GM18498 (cell line): ENCODE measurements at regions not wholly inside any gene's neighbourhood (a gene's known extent, or its start where the extent isn't known, plus 50 kb on each side); places are given as distances from the start of the nearest gene placed in this dataset.

ENCODE experiments used
- ATAC-seq: cut with Tn5 transposase; IDR thresholded peaks from one replicate; pipeline ENCODE4 v1.9.1; 2021; ENCODE audit warnings: mild to moderate bottlenecking, moderate library complexity; ENCODE audit not compliant: unreplicated experiment

DNA sequence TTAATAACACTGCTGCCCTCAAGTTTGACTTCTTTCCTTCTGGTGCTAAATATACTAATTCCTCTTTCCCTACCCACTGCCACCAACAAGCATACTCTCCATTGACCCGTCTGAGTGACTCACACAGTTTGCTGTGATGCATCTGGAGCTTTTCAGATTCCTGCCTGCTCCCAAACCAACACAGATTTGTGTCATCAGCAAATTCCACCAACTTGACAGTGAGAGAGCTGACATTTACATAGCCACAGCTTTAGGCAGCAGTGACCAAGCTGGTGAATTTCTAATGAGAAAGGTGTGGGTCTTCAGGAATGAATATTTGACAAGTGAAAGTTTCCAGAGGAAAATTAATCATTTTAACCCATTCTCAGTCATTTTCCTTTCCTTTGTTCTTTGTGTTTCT, 96.5 kb upstream of the PRICKLE2 start:
- no peak for ATAC-seq

DNA sequence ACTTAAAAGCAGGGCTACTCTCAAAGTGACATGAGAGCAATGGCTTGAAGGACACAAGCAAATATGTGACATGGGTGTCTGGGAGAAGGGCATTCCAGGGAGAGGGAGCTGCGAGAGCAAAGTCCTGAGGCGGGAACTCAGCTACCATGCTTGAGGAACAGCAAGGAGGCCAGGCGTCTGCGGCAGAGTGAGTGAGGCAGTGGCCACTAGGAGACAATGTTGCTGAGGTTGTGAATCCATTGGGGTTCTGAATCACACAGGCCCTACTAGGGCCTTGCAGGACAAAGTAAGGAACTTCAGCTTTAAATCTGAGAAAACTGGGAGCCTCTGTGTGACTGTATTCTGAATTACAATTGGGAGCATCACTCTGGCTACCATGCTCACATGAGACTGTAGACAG, 94.1 kb upstream of the PRICKLE2 start:
- ATAC-seq: no peak

DNA sequence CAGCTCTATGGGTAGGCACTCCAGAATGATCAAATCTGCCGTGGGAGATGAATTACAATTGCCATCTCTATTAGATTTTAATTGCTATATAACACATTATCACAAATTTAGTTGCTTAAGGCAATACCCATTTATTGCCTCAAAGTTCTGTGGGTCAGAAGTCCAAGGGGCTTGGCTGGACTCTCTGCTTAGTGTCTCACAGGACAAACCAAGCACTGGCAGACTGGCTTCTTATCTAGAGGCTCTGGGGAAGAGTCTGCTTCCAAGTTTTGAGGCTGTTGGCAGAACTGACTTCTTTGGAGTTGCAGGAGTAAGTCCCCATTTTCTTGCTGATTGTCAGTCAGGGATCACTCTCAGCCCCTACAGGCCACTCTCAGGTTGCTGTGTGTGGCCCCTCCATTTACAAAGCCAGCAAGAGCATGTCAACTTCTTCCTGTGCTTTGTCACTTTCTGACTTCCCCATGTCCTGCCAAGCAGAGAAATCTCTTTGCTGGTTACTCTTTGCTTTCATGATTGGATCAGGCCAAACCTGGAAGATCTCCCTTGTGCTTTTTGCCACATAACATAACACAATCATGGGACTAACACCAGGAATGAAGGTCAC, 93.5 kb upstream of the PRICKLE2 start:
- no peak for ATAC-seq

DNA sequence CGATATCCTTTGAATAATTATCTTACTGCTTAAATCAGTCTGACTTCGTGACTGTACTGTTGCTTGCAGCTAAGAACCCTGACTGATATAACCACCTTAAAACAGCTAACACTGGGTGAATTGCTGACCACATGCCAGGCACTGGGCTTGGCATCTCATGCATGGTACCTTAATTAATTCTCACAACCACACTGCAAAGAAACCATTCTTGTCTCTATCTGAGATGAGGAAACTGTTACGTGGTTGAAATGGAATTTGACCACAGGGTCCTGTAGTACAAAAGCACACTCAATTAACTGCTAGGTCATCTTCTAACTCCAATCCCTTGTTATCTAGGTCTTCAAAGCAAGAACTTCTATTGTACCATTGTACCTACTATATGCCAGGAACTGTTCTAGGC, 92.7 kb upstream of the PRICKLE2 start:
- no peak for ATAC-seq

DNA sequence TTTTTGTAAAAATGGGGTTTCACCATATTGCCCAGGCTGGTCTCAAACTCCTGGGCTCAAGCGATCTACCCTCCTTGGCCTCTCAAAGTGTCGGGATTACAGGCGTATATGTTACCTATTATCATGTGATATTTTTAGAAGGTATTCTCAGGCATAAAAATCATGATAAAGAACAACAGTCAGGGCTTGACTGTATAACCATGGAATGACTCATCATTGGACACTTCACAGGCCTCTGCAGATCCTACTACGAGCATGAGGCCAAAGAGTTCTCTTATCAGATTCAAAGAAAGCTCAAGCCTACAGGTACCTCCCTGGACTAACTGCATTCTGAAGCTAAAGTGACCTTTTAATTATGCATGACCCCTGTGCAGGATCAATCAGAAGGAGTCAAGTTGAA, 91.7 kb upstream of the PRICKLE2 start:
- no peak for ATAC-seq

DNA sequence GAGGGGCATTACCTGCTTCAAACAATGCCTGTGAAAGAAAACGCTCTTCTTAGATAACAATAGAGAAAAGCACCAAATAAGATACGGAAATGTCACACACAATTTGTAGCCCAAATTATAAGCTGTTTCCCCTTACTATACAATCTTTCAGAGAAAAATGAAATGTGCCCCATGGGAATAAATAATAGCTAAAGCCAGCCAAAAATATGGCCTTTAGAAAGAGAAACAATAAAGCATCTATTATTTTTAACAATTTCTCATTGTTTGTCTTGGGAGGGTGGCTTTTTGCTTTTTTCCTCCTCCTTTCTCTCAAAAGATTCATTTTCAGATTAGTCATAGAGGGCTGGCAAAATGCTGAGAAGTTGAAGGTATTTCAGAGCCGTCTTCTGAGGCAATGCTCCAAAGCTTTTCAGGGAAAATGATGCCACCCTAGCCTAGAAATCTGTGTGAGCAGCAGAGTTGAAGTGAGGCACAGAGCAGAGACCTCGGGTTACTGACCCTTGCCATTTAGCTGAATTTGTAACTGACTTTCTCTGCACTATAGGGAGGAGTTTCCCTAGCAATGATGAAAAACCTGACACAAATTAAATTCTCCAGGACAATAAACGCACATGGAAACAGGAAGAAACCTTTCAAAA, 86.3 kb upstream of the PRICKLE2 start:
- no peak for ATAC-seq

DNA sequence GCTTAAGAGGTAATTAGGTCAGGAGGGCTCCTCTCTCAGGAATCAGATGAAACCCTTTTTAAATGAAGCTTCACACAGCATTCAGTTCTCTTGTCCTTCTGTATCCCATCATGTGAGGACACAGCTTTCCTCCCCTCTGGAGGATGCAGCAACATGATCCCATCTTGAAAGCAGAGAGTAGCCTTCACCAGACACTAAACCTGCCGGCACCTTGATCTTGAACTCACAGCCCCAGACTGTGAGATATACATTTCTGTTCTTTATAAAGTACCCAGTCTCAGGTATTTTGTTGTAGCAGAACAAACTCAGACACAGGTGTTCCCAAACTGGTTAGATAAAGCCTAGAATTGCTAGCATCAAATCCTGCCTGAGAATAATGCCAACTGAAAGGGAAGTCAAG, 83.7 kb upstream of the PRICKLE2 start:
- no peak for ATAC-seq

DNA sequence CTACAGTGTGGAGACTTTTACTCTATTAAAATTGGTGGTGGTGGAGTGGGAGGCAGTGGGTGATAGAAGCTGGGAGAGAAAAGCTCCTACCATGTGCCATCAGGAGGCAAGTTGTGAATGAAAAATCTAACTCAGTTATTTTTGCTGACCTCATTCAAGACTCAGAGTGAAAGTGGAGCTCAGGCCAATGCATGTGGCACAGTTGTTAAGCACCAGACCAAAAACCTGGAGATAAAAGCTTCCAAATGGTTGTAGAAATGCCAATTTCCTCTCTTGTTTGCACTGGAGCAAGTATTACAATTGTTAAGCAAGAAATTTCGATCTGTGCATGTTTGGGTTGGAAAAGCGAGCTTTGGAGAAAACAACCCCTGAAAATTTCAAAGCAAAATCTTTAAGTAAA, 81.5 kb upstream of the PRICKLE2 start:
- ATAC-seq: no peak

DNA sequence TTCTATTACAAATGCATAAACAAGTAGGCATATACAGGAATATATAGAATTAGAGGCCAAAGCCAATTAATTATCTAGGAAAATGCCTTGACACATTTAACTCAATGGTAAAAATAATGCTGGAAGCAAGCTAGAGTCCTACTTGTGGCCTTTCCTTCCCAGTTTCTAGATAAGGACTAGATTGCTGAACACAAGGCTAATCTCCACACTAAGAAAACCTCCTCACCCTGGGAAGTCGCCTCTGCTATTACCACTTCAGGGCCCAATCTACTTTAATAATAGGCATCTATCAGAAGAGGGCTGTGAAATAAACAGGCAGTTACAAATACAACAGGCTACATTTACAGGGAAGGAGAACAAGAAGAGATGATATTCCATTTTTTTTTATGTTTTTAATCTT, 80.5 kb upstream of the PRICKLE2 start:
- no peak for ATAC-seq

DNA sequence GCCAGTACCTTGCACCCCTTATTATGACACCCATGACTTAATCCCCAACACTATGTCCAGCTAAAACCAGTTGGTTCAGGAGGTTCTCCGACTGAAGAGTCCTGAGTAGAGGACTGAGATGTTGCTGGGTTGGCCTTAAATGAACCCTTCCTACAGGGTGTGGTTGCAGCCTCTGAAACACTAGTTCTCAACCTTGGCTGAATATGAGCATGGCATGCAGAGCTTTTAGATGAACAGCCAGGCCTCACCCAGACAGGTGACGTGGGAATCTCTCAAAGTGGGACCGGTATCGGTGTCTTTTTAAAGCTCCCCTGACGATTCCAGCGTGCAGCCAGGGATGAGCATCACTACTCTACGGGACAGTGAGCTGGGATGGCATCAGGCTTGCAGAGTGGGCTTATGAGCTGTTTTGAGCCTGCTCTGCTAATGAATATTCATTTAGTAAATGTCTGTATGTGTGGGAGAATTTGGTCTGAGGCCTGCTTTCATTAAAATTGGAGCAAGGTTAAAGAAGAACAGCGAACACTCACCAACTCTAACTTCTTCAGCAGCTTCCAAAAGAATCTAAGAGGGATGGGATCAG, 79.7 kb upstream of the PRICKLE2 start:
- ATAC-seq: no peak

DNA sequence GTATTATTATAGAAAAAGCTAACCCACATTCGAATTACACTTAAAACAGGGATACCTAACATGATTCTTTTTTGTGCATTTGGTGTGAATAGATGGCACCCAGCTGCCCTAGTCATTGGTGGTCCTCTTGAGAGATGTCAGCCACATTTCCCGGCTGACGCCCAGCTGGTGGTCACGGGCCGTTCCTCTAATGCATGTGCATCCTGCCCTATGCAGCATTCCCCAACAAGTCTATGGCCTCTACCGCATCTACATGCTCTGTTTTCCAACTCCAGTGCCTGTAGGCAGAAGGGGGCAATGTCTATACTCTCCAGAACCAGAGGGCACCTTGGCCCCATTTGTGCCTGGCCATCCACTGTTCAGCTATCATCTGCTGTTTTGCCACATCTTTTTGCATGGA, 78.6 kb upstream of the PRICKLE2 start:
- no peak for ATAC-seq

DNA sequence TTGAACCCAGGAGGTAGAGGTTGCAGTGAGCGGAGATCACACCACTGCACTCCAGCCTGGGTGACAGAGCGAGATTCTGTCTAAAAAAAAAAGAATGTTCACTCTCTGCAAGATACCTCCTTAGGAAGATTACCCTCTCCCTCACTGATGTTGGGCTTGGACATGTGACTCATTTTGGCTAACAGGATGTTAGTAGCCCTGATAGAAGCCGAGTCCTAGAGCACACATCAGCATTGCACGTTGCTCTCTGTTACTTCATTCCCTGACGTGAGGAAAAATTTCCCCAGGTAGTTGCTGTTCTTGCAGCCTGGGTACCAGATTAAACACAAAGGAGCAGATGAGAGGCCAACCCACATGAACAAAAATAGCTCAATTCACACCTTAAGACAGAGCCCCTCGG, 78.1 kb upstream of the PRICKLE2 start:
- no peak for ATAC-seq

DNA sequence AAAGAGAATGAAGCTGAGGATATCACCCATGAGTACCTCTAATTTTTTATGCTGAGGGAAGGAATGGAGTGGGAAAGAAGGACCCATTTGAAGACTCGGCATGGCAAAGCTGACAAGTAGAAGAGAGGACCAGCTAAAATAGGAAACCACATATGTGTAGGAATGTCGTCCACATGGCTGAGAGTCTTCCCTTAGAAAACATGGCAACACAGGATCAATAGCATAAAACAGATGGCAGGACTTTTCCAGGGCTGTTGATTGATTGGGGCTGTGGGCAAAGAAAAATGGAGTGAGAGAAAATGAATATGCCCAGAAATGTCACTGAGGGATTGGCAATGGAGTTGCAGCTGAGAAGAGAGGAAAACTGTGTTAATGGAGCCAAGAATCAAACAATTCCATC, 76.2 kb upstream of the PRICKLE2 start:
- no peak for ATAC-seq

DNA sequence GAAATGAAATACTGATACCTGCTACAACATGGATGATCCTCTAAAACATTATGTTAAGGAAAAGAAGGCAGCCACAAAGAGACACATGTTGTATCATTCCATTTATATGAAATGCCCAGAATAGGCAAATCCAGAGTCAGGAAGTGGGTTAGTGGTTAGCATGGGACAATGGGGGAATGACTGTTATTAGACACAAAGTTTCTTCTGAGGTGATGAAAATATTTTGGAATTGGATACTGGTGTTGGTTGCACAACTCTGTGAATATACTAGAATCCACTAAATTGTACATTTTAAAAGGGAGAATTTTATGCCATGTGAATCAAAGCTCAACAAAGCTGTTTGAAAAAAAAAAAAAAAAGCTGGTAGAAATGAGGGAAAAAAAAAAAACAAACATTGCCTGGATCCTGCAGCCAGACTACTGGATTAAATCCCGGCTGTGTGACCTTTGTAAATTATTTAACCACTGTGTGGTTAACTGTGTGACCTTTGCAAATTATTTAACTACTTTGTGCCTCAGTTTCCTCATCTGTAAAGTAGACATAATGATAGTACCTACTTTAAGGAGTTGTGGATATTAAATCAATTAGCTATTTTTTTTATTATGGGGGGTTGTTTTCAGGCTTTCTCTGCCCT, 75.6 kb upstream of the PRICKLE2 start:
- ATAC-seq: no peak

DNA sequence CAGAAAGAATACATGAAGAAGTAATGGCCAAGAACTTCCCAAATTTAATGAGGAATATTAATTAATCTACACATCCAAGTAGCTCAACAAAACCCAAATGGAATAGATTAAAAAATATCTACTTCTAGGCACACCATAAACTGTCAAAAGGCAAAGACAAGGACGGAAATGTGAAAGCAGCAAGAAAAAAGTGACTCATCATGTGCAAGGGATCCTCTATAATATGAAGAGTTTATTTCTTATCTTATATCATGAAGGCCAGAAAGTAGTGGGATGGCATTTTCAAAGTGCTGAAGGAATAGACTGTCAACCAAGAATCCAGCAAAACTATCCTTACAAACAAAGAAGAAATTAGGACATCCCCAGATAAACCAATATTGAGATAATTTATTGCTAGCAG, 73.9 kb upstream of the PRICKLE2 start:
- no peak for ATAC-seq

DNA sequence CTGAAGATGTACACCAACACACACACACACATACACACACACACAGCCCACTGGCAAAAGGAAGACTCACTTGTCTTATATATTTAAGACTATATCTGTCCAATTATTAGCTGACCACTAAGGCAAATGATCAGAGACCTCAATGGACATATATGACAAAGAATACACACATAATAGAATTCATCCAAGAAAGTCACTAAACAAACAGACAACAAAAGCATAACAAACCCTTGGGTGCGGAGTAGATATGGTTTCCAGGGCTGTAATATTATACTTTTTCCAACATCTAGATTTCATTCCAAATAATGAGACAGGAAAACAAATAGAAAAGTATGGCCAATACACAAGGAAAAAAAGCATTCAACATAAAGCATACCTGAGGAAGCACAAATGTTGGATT, 72.3 kb upstream of the PRICKLE2 start:
- ATAC-seq: no peak

DNA sequence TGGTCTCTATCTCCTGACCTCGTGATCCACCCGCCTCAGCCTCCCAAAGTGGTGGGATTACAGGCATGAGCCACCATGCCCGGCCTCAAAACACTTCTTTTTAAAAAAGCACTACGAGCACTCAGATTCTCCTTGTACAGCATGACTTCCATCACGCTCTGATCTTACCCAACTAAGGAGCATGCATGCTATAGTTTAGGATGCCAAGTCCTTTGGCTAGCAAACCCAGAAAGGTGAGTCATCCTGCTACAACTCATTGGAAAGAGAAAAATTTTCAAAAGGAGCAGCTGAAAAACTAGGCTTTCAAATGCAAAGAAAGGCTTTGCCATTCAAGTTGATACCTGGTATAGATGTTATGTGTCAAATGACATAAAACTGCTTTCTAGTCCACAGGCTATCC, 70.3 kb upstream of the PRICKLE2 start:
- ATAC-seq: no peak

DNA sequence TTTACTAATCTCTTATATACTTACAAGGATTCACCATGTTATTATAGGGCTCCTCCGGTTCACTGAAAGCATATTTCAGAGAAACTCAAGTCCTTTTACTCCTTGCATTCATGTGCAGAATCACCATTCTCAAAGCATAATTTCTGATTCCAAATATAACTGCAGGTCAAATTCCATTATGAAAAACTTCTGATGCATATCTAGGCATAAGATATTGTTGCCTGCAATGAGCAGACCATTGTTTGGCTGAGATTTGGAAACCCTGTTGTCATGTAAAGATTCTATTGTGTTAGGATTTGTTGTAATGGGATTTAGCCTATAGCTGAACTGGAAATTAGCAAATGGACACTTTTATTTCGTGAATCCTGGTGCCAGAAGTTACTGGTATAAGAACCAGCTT, 69.5 kb upstream of the PRICKLE2 start:
- ATAC-seq: no peak

DNA sequence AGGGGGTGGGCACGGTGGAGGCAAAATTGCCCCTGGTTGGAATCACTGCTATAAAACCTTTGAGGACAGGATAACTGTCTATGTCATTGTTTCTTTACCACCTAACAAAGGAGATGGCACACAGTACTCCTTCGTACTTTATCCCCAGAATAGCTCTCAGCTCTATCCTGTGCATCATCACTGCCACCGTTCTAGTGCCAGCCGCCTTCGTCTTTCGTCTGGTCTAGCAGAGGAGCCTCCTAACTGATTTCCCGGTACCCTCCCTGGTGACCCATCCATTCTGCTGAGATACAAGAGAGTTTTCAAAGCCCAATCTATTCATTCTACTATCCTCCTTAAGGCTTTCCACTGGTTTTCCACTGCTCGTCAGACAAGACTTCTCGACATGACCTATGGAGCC, 67.9 kb upstream of the PRICKLE2 start:
- ATAC-seq: no peak

DNA sequence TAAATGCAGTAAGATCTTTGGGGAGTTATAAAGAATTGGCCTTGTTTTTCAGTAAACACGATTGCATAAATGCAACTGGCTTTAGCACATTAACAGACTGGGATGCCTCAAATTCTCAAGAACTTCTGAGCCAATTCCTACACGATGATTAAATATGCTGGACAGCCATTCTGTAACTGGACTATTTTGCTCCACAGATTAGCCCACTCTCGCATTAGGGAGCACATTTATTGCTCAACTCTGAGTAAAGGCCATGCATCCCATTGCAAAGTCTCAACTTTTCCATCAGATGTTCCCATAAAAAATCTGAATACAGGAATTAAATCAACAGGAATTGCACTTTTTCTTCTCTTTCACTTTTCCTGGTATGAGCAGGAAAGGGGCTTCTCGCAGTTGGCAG, 66.7 kb upstream of the PRICKLE2 start:
- no peak for ATAC-seq

DNA sequence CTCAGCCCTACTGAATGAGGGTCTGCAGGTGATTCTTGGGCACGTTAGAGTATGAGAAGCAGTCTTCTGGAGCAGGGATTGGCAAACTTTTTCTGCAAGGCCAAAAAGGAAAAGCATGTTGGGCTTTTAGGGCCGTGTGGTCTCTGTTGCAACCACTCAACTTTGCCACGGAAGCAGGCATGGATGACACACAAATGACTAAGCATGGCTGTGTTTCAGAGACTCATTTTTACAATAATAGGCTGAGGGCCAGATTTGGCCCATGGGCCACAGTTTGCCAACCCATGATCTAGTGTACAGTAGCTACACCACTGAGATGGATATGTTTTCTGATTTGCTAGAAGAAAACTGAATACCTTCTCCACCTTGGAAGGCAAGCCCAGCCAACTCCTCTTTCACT, 66.1 kb upstream of the PRICKLE2 start:
- no peak for ATAC-seq

DNA sequence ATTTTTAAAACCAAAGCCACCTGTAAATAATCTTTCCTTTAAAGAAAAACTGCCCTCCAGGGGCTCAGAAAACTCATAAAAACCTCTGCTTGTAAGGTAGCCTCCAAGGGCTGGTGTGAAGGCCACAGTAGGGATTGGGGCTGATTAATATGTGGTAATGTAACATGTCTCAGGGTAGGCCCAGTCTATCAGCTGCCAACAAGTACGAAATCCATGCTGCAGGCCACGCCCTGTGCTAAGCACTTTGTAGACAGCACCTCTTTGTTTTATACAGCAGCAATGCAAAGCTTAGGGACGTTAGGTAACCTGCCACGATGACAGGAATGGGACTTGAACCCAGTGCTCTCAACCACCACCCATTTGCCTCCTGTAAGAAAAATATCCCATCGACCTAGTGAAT, 65.6 kb upstream of the PRICKLE2 start:
- no peak for ATAC-seq
